ENCODE measurements at regions not wholly inside any gene's neighbourhood (a gene's known extent, or its start where the extent isn't known, plus 50 kb on each side); places are given as distances from the start of the nearest gene placed in this dataset.

DNA sequence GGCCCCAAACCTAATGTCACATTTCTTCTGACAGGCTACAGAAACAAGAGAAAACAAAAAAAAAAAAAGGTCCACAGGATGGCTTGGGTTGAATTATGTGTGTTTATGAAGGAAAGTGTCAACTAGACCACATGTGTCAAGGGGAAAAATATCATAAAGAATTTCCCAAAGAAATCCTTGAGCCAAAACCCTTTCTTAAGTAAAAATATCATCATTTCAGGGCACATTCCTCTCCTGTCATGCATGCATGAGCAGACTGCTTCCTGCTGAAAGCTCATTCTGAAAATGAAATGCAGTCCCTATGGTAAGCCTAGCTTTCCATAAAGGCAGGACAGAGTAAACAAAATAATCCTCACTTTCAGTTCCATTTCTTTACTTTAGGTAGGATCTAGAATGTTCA lies 85.7 kb upstream of the RBBP8 start:
- no peak for TF ChIP-seq EZH2 (IDR thresholded peaks at IDR 0.05; ENCODE audit: borderline replicate concordance, low read depth, low read length, poor library complexity, severe bottlenecking)
- TF ChIP-seq, protein P1, sequence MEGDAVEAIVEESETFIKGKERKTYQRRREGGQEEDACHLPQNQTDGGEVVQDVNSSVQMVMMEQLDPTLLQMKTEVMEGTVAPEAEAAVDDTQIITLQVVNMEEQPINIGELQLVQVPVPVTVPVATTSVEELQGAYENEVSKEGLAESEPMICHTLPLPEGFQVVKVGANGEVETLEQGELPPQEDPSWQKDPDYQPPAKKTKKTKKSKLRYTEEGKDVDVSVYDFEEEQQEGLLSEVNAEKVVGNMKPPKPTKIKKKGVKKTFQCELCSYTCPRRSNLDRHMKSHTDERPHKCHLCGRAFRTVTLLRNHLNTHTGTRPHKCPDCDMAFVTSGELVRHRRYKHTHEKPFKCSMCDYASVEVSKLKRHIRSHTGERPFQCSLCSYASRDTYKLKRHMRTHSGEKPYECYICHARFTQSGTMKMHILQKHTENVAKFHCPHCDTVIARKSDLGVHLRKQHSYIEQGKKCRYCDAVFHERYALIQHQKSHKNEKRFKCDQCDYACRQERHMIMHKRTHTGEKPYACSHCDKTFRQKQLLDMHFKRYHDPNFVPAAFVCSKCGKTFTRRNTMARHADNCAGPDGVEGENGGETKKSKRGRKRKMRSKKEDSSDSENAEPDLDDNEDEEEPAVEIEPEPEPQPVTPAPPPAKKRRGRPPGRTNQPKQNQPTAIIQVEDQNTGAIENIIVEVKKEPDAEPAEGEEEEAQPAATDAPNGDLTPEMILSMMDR (conservative IDR thresholded peaks at IDR 0.05; ENCODE audit: low read depth, low read length): no peak
